HEK293 (cell line): ENCODE measurements at regions not wholly inside any gene's neighbourhood (a gene's known extent, or its start where the extent isn't known, plus 50 kb on each side); places are given as distances from the start of the nearest gene placed in this dataset.

Experiments used
- CTCF ChIA-PET: fragments of 350-600 bp; formaldehyde crosslinking; extraction: SDS; loops from one replicate; lab custom pipeline; 2021; ENCODE audit warnings: antibody characterized with exemption; lab: Yijun Ruan, JAX
- POLR2A ChIA-PET: fragments of 300-600 bp; formaldehyde crosslinking; extraction: SDS; loops from one replicate; lab custom pipeline; 2020; ENCODE audit warnings: antibody characterized with exemption, inconsistent platforms; lab: Yijun Ruan, JAX
- H3K27ac ChIP-seq: fragments of 200-500 bp; sonication (Bioruptor generic); 2 replicates; pipeline ENCODE4 v1.5.1; 2014; ENCODE audit warnings: low read depth, low read length, control low read depth, inconsistent platforms; ENCODE audit errors: extremely low read depth
- H3K36me3 ChIP-seq, 2 experiments: fragments of 200-500 bp in 1 of 2; sonication (Bioruptor generic) in 1 of 2; 1 replicate in 1 of 2; 2 replicates in 1 of 2; pipeline ENCODE4 v1.5.1; 2014 to 2017; ENCODE audit warnings: inconsistent platforms in 2 of 2, low read length in 2 of 2; ENCODE audit not compliant: control insufficient read depth in 2 of 2, insufficient read depth in 1 of 2
- H3K4me1 ChIP-seq: fragments of 200-500 bp; sonication (Bioruptor generic); 2 replicates; pipeline ENCODE4 v1.5.1; 2014; ENCODE audit warnings: mild to moderate bottlenecking, low read length, inconsistent platforms; ENCODE audit not compliant: control insufficient read depth, insufficient read depth
- H3K4me3 ChIP-seq: 2 replicates; pipeline ENCODE4 v1.5.1; 2011; ENCODE audit warnings: low read depth, mild to moderate bottlenecking, control low read depth, low read length, moderate library complexity
- H3K9me3 ChIP-seq: fragments of 200-500 bp; sonication (Bioruptor generic); 2 replicates; pipeline ENCODE4 v1.5.1; 2014; ENCODE audit warnings: low read depth, low read length, inconsistent platforms; ENCODE audit not compliant: control insufficient read depth, insufficient read depth
- BCL11A ChIP-seq: fragments of 450-650 bp; formaldehyde crosslinking; IDR thresholded peaks from 2 replicates; pipeline ENCODE4 v1.5.1; 2016; ENCODE audit warnings: low read depth, missing biosample characterization, missing genetic modification characterization
- GFI1B ChIP-seq: fragments of 450-650 bp; formaldehyde crosslinking; IDR thresholded peaks from 2 replicates; pipeline ENCODE4 v1.5.1; 2016; ENCODE audit warnings: missing biosample characterization, missing genetic modification characterization
- GLIS2 ChIP-seq: fragments of 450-650 bp; formaldehyde crosslinking; IDR thresholded peaks from 2 replicates; pipeline ENCODE4 v1.5.1; 2016; ENCODE audit warnings: missing biosample characterization, missing genetic modification characterization
- HOXC10 ChIP-seq: sonication (generic); formaldehyde crosslinking; IDR thresholded peaks from 2 replicates; pipeline ENCODE4 v1.8.1; 2023; ENCODE audit warnings: mild to moderate bottlenecking, missing genetic modification reagents
- KLF8 ChIP-seq: fragments of 450-650 bp; formaldehyde crosslinking; IDR thresholded peaks from 2 replicates; pipeline ENCODE4 v1.5.1; 2016; ENCODE audit warnings: missing biosample characterization, missing genetic modification characterization
- KLF9 ChIP-seq: fragments of 450-650 bp; formaldehyde crosslinking; IDR thresholded peaks from 2 replicates; pipeline ENCODE4 v1.5.1; 2016; ENCODE audit warnings: missing biosample characterization, missing genetic modification characterization, low read depth
- REST ChIP-seq: fragments of 450-650 bp; formaldehyde crosslinking; IDR thresholded peaks from 2 replicates; pipeline ENCODE4 v1.5.1; 2016; ENCODE audit warnings: missing biosample characterization, missing genetic modification characterization
- SP3 ChIP-seq: fragments of 450-650 bp; formaldehyde crosslinking; IDR thresholded peaks from 2 replicates; pipeline ENCODE4 v1.5.1; 2016; ENCODE audit warnings: missing biosample characterization, missing genetic modification characterization
- ZBTB48 ChIP-seq: fragments of 450-650 bp; formaldehyde crosslinking; IDR thresholded peaks from 2 replicates; pipeline ENCODE4 v1.5.1; 2016; ENCODE audit warnings: missing biosample characterization, missing genetic modification characterization
- ZBTB6 ChIP-seq: fragments of 450-650 bp; formaldehyde crosslinking; IDR thresholded peaks from 2 replicates; pipeline ENCODE4 v1.5.1; 2017; ENCODE audit warnings: missing biosample characterization, missing genetic modification characterization
- ZBTB7A ChIP-seq: fragments of 450-650 bp; formaldehyde crosslinking; IDR thresholded peaks from 2 replicates; pipeline ENCODE4 v1.5.1; 2016; ENCODE audit warnings: low read depth, missing biosample characterization, missing genetic modification characterization
- ZIC2 ChIP-seq: fragments of 450-650 bp; formaldehyde crosslinking; IDR thresholded peaks from 2 replicates; pipeline ENCODE4 v1.5.1; 2016; ENCODE audit warnings: missing biosample characterization, missing genetic modification characterization
- ZNF140 ChIP-seq: fragments of 450-650 bp; formaldehyde crosslinking; IDR thresholded peaks from 2 replicates; pipeline ENCODE4 v1.5.1; 2016; ENCODE audit warnings: missing biosample characterization, missing genetic modification characterization
- ZNF223 ChIP-seq: fragments of 450-650 bp; formaldehyde crosslinking; IDR thresholded peaks from 2 replicates; pipeline ENCODE4 v1.5.1; 2016; ENCODE audit warnings: missing biosample characterization, missing genetic modification characterization
- ZNF23 ChIP-seq: fragments of 450-650 bp; formaldehyde crosslinking; IDR thresholded peaks from 2 replicates; pipeline ENCODE4 v1.5.1; 2016; ENCODE audit warnings: missing biosample characterization, missing genetic modification characterization, borderline replicate concordance
- ZNF24 ChIP-seq: fragments of 450-650 bp; formaldehyde crosslinking; IDR thresholded peaks from 2 replicates; pipeline ENCODE4 v1.5.1; 2016; ENCODE audit warnings: missing biosample characterization, missing genetic modification characterization
- ZNF280C ChIP-seq: fragments of 450-650 bp; formaldehyde crosslinking; IDR thresholded peaks from 2 replicates; pipeline ENCODE4 v1.5.1; 2016; ENCODE audit warnings: missing biosample characterization, missing genetic modification characterization
- ZNF280D ChIP-seq: fragments of 450-650 bp; formaldehyde crosslinking; IDR thresholded peaks from 2 replicates; pipeline ENCODE4 v1.5.1; 2016; ENCODE audit warnings: missing biosample characterization, missing genetic modification characterization
- ZNF350 ChIP-seq: fragments of 450-650 bp; formaldehyde crosslinking; IDR thresholded peaks from 2 replicates; pipeline ENCODE4 v1.5.0; 2017; ENCODE audit warnings: missing biosample characterization, mild to moderate bottlenecking, missing genetic modification characterization
- ZNF404 ChIP-seq: fragments of 450-650 bp; formaldehyde crosslinking; IDR thresholded peaks from 2 replicates; pipeline ENCODE4 v1.5.1; 2017; ENCODE audit warnings: missing biosample characterization, missing genetic modification characterization
- ZNF501 ChIP-seq: fragments of 450-650 bp; formaldehyde crosslinking; IDR thresholded peaks from 2 replicates; pipeline ENCODE4 v1.5.1; 2016; ENCODE audit warnings: missing biosample characterization, missing genetic modification characterization
- ZNF701 ChIP-seq: fragments of 450-650 bp; formaldehyde crosslinking; IDR thresholded peaks from 2 replicates; pipeline ENCODE4 v1.5.1; 2016; ENCODE audit warnings: missing biosample characterization, missing genetic modification characterization
- ZNF704 ChIP-seq: fragments of 450-650 bp; formaldehyde crosslinking; IDR thresholded peaks from 2 replicates; pipeline ENCODE4 v1.5.1; 2016; ENCODE audit warnings: missing biosample characterization, missing genetic modification characterization
- ZNF707 ChIP-seq: fragments of 450-650 bp; formaldehyde crosslinking; IDR thresholded peaks from 2 replicates; pipeline ENCODE4 v1.5.1; 2016; ENCODE audit warnings: missing biosample characterization, missing genetic modification characterization
- ZNF76 ChIP-seq: fragments of 450-650 bp; formaldehyde crosslinking; IDR thresholded peaks from 2 replicates; pipeline ENCODE4; 2016; ENCODE audit warnings: low read depth, missing biosample characterization, missing genetic modification characterization, borderline replicate concordance
- ZNF792 ChIP-seq: fragments of 450-650 bp; formaldehyde crosslinking; IDR thresholded peaks from 2 replicates; pipeline ENCODE4 v1.5.1; 2016; ENCODE audit warnings: missing biosample characterization, missing genetic modification characterization
- ZSCAN30 ChIP-seq: fragments of 450-650 bp; IDR thresholded peaks from 2 replicates; pipeline ENCODE4 v1.5.1; 2018; ENCODE audit warnings: missing biosample characterization, mild to moderate bottlenecking, missing genetic modification characterization, moderate library complexity

GRCh38 chr18:32596501-32596900, 125.8 kb upstream of the GAREM1 start:
- no peak overlapping the region for H3K4me3 ChIP-seq
- CTCF ChIA-PET: interaction anchor here (0.6 to 1.4 kb wide), 5 partner anchors 15 to 1511 kb away, joined by 3 to 7 read pairs (median 3); no protein-coding TSS in a partner anchor
- H3K4me1 ChIP-seq: no peaks in the 10 kb centered on the region
- H3K36me3 ChIP-seq: no peaks in the 10 kb centered on the region
- H3K9me3 ChIP-seq: no peaks in the 10 kb centered on the region
- H3K27ac ChIP-seq: no peak overlapping the region
- POLR2A ChIA-PET: no interaction called here
- TF ChIP-seq ZSCAN30 (tag by site-specific recombination) (no peak), REST (tag by site-specific recombination) (no peak), ZNF701 (tag by site-specific recombination) (no peak), BCL11A (no peak), ZIC2 (tag by site-specific recombination) (no peak), ZNF76 (tag by site-specific recombination) (no peak), ZNF704 (tag by site-specific recombination) (no peak), ZNF280D (tag by site-specific recombination) (no peak), ZNF792 (tag by site-specific recombination) (no peak), SP3 (tag by site-specific recombination) (no peak), ZNF501 (no peak), HOXC10 (CRISPR knock-in tag) (no peak), ZBTB7A (tag by site-specific recombination) (no peak), ZNF23 (tag by site-specific recombination) (no peak)

GRCh38 chr18:32595832-32596231, 125.2 kb upstream of the GAREM1 start:
- H3K9me3 ChIP-seq: no peaks in the 10 kb centered on the region
- ChIA-PET CTCF (interaction anchor here (0.6 to 1.4 kb wide), 4 partner anchors 307 to 1512 kb away, joined by 3 to 7 read pairs (median 4); no protein-coding TSS in a partner anchor), POLR2A (no interaction called here)
- no peak overlapping the region for H3K27ac ChIP-seq
- no peaks in the 10 kb centered on the region for H3K36me3 ChIP-seq
- no peak overlapping the region for H3K4me3 ChIP-seq
- H3K4me1 ChIP-seq: no peaks in the 10 kb centered on the region
- TF ChIP-seq ZNF350 (tag by site-specific recombination): no peak
- TF ChIP-seq ZNF404 (tag by site-specific recombination): no peak
- no peak for TF ChIP-seq GLIS2
- no peak for TF ChIP-seq GFI1B
- no peak for TF ChIP-seq ZNF140 (tag by site-specific recombination)
- TF ChIP-seq ZNF223 (tag by site-specific recombination): no peak
- no peak for TF ChIP-seq KLF8 (tag by site-specific recombination)
- TF ChIP-seq ZBTB48: no peak
- TF ChIP-seq ZNF24 (tag by site-specific recombination): no peak
- TF ChIP-seq ZBTB6: no peak
- no peak for TF ChIP-seq ZNF280C (tag by site-specific recombination)
- TF ChIP-seq KLF9 (tag by site-specific recombination): no peak
- TF ChIP-seq ZNF707 (tag by site-specific recombination): no peak
